ENCODE measurements at regions not wholly inside any gene's neighbourhood (a gene's known extent, or its start where the extent isn't known, plus 50 kb on each side); places are given as distances from the start of the nearest gene placed in this dataset.

- intact Hi-C loops (cut with micrococcal nuclease; ENCODE audit: unreplicated experiment) (no loop called here), in situ Hi-C loops (cut with HindIII; ENCODE audit: extremely low pct_ligation_motif_present, low pct_unique_long_range_greater_than_20kb) (no loop called here)
- Histone ChIP-seq H3K9me3 (ENCODE audit: low read length) (no peaks in the 10 kb centered on the region), H2AFZ (ENCODE audit: low read length) (no peak overlapping the region), H4K20me1 (ENCODE audit: insufficient read depth, low read length) (no peaks in the 10 kb centered on the region), H3K27me3 (ENCODE audit: control insufficient read depth in 1 of 2, insufficient read depth in 2 of 2, low read length in 2 of 2) (peaks cover 0 to 13% of the 10 kb centered on the region in 2 experiments; a peak in 2 of 5 replicates), H3K4me1 (ENCODE audit: insufficient read depth, low read length) (no peaks in the 10 kb centered on the region), H3K79me2 (ENCODE audit: insufficient read depth, low read length) (no peaks in the 10 kb centered on the region), H3K36me3 (replicated peaks in 1 of 2; ENCODE audit: control insufficient read depth in 1 of 2, insufficient read depth in 2 of 2, low read length in 2 of 2) (no peaks in the 10 kb centered on the region), H3K4me3 (replicated peaks in 1 of 3; ENCODE audit: insufficient read depth in 1 of 3, low read depth in 2 of 3, low read length in 3 of 3) (no peak overlapping the region), H3K27ac (ENCODE audit: extremely low read length, insufficient read depth, low read length) (no peak overlapping the region), H3K9ac (ENCODE audit: insufficient read depth, low read depth, low read length) (no peak overlapping the region), H3K4me2 (ENCODE audit: low read depth, low read length) (no peak overlapping the region)
- TF ChIP-seq HNF1A (IDR thresholded peaks at IDR 0.05; ENCODE audit: low read depth) (no peak), HNF1A (CRISPR knock-in tag; IDR thresholded peaks at IDR 0.05; ENCODE audit: borderline replicate concordance) (no peak), ATF7 (IDR thresholded peaks at IDR 0.05) (no peak), ATF7 (CRISPR knock-in tag; IDR thresholded peaks at IDR 0.05) (no peak), ZBTB49 (CRISPR knock-in tag; IDR thresholded peaks at IDR 0.05; ENCODE audit: borderline replicate concordance) (no peak), ZFP91 (CRISPR knock-in tag; IDR thresholded peaks at IDR 0.05; ENCODE audit: borderline replicate concordance) (no peak), PCBP2 (optimal IDR thresholded peaks at IDR 0.05; ENCODE audit: low read depth, low read length, poor library complexity, severe bottlenecking) (no peak)
- ChIA-PET CTCF (ENCODE audit: low intra/inter-chr PET ratio, low total read pairs) (no interaction called here), POLR2A (no interaction called here)
- DNase-seq (ENCODE audit: low spot score) (no peak), ATAC-seq (no peak), FAIRE-seq (no peak)
- 18% methylated on average over 2 of the region's 2 CpGs for WGBS (ENCODE audit: low lambda C conversion rate)
- no TSS peak for BruUV-seq (replicated peaks)
These were observed 158.3 kb upstream of the MAP3K1 start for GRCh38 chr5:56656846-56657726.

Measured in HepG2 (cell line).